GM18519 (cell line): ENCODE measurements at regions not wholly inside any gene's neighbourhood (a gene's known extent, or its start where the extent isn't known, plus 50 kb on each side); places are given as distances from the start of the nearest gene placed in this dataset.

Experiments
- ATAC-seq: cut with Tn5 transposase; IDR thresholded peaks from one replicate; pipeline ENCODE4 v1.9.1; 2021; ENCODE audit warnings: mild to moderate bottlenecking, moderate library complexity; ENCODE audit not compliant: unreplicated experiment, low FRiP score

DNA sequence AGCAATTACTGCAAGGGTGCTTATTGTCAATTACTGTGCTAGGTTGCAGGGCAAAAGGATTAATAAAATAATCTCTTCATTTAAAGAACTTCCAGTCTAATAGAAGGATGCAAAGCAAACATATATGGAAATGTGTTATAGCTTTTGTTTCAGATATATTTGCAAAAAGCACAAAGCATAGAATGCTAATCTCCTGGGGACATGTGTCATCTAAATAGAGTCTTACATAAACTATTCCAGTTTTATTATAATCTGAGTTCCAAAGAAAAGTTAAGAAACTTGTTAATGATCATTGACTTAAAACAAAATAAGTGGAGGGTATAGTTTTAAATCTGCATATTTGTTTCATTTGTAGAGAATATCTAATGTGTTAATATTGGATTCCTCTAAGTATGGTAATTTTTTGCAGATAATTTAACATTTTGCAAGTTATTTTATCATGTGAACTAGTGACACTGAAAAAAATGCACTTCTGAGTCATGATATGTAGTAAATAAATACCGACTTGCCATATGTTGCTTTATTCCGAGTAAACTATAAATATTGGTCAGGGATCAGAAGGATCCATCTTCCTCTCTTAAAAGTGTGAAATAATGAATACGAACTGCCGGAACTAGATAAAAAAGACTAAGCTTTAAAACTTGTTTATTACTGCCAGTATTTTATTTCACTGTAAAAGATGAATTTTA lies 231.9 kb upstream of the FAT4 start:
- no peak for ATAC-seq

- no peak for ATAC-seq
Measured at GRCh38 chr4:125072269-125072668, 242.5 kb upstream of the FAT4 start.

GRCh38 chr4:125070861-125071260 lies 243.9 kb upstream of the FAT4 start:
- ATAC-seq, result no peak

DNA sequence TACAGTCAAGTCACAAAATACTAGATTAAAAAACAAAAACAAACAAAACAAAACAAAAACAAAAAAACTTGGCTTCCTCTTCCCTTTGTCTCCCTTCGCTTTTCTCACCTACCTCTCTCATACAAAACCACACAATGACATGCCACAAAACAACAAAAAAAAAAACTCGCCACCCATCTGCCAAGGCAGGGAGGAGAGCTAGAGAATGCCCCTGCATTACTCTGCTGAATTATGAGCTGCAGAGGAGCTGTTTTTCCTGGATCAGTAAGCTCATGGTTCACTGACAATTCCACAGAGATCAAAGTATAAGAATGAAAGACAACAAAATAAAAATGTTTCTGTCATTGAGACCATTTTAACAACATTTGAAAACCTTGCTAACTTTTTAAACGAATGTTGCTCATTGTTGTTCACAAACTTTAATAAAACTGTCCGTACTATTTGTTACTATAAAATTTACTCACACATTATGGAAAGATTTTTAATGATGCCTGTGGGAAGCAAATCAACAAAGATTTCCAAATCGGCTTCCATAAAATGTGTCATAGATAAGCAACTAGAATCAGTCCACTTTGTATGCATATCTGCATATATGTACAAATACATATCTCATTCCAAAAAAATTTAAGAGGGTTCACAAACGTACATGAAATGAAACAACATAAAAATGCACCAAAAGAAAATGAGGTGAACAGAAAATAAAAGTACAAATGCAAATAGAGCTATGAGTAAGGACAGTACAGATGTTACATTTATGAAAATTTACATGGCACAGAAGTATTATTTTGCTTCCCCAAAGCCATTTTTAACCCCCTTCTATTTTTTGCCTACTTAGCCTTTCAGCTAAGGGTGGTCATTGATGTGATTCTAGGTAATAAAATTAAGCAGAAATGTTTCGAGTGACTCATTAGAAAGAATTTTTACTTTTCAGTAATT lies 252.4 kb upstream of the FAT4 start:
- no peak for ATAC-seq

- ATAC-seq, result no peak
Measured at GRCh38 chr4:125060376-125060775, 254.4 kb upstream of the FAT4 start.

DNA sequence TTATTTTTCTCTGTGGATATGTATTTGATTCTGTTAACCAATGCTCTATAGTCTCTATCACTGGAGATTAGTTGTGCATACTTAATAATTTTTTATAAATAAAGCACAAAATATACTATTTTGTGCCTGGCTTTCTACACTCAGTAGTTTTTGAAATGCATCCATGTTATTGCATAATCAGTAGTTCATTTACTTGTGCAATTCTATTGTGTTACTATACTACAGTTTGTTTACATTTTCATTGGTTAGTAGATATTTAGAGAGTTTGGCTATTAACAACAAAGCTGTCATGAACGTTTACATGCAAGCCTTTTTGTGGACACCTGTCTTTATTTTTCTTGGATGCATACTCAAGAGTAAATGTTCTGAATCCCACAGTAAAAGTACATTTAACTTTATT lies 265.0 kb upstream of the FAT4 start:
- ATAC-seq, result no peak

DNA sequence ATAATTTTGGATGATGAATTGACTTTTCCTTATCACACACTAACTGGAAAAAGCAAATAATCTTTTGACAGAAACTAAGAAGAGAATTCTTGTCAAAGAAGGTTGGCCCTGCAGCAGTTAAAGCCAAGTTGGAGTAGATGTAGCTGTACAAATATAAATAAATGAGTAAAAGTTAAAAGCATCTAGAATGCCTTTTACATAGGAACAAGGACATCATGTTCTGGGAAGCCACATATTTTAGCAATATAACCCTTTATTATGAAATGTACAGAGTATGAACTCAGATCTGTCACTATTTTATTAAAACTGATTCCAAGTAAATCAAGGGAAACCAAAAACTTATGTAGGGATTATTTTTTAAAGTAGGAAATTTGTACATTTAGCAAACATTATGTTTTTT lies 269.4 kb upstream of the FAT4 start:
- ATAC-seq, result no peak

GRCh38 chr4:125044886-125045285 lies 269.9 kb upstream of the FAT4 start:
- ATAC-seq, result no peak

DNA sequence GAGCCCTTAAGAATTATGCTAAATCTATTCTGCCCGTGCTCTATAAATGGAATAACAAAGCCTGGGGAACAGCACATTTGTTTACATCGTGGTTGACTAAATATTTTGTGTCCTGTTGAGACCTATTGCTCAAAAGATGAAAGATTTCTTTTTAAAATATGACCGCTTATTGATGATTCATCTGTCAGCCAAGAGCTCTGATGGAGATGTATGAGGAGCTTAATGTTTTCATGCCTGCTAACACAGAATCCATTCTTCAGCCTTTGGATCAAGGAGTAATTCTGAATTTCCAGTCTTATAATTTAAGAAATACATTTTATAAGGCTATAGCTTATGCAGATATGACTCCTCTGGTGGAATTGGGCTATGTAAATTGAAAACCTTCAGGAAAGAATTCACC lies 271.3 kb upstream of the FAT4 start:
- no peak for ATAC-seq

DNA sequence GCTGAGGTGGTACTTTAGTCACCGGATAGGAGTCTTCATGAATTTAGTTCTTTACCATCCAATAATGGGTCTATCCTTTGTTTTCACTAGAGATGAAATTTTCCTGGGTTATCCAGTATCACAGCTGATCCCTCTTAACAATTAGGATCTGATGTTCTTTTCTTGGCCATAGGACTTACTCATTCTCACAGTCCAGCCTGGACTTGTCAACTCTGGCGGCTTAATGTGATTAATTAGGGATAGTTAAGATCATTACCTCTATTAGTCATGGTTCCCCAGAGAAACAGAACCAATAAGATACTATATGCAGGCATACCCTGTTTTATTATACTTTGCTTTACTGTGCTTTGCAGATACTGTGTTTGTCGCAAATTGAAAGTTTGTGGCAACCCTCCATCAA lies 272.7 kb upstream of the FAT4 start:
- no peak for ATAC-seq

- ATAC-seq, result no peak
Measured at GRCh38 chr4:125041372-125041930, 273.3 kb upstream of the FAT4 start.

GRCh38 chr4:125039550-125039949 lies 275.2 kb upstream of the FAT4 start:
- no peak for ATAC-seq

DNA sequence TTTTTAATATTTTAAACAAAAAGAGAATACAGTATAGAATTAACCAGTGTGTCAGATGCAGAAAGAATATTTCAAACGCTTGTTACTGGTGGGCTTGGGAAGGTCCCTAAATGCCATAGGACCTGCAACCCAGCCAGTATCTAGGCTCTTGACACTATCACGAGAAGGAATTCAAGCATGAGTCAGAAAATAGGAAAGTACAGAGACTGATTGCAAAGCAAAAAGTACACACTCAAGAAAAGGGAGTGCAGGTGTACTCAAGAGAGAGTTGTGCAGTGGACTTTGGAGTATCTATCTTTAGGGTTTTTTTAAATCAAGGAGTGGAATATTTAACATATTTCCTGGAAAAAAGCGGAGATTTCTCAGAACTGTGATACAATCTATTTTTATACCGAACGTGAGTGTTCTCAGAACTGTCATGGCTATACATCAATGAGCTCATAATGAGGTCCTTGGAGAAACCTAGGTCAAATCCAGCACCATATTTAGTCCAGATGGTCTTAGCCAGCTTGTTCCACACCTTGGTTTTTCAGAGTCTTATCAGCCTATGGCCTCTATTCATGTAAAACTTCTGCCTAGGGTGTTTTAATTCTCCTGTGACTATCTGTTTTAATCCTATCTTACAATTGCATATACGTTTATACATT lies 291.8 kb upstream of the FAT4 start:
- no peak for ATAC-seq

- ATAC-seq, result no peak
Measured at GRCh38 chr4:125021189-125021588, 293.6 kb upstream of the FAT4 start.

GRCh38 chr4:125020089-125021034 lies 294.4 kb upstream of the FAT4 start:
- ATAC-seq, result no peak

DNA sequence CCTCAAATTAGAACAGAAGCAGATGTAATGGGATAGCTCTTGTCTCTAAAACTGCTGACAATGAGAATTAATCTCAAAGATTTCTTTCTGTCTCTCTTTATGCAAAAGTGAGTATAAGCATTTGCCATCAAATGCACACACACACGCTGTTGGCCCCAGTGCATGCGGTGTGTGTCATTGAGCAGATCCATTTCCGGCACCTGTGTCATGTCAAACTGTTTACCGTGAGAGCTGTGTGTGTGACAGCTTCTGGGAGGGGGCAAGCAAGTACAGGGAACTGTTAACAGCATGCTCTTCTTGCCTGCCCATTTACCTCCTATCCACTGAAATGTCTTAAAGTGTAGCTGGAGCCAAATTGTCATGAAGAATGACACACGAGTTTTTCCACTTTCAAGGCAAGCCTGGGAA lies 297.9 kb upstream of the FAT4 start:
- no peak for ATAC-seq

DNA sequence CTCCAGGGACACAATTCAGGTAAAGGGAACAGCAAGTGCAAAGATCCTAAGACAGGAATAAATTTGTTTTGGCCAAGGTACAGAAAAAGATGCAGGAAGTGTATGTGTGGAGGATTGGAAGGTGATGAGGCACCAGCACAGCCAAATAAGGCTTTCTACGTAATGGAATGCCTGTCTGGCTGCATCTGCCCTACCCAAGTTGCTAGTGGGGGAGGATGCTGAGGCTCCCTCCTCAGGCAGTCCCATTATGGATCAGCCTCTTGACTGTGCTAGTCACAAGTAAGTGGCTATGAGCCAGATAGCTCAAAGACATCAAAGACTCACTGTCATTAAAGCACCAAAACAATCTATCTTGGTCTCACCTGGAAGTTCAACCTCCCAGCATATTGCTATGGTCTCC lies 300.9 kb upstream of the FAT4 start:
- ATAC-seq, result no peak

- ATAC-seq, result no peak
Measured at GRCh38 chr4:125011646-125012045, 299.1 kb upstream of the ANKRD50 start.

DNA sequence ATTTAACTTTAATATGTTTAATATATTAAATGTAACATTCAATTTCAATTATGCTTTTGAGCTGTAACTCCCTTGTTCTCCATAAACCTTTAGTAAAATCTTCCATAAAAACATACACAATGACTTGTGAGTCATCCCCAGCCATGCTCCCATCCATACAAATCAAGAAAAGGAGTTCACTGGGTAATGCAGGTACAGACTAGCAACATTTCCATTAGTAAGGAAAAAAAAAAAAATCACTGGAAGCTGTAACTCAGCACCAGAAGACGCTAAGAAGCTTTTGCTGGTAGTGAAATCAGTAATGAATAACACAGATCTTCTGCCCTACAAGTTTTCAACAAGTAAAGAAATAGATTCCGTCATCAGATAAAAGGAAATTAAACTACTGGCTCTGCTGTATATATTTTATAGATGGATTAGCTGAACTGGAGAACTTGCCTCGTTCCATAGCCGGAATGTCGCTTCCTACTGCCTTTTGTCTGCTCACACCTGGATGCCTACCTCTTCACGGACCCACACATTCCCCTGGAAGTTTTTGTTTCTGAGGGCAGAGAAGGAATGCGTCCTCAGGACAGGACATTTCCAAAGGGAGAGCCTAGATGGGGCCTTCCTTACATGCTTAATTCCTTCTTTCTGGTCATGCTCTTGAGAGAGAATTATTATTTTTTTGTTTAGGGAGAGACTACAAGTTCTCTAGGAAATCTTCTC lies 298.4 kb upstream of the ANKRD50 start:
- no peak for ATAC-seq
